ENCODE measurements at regions not wholly inside any gene's neighbourhood (a gene's known extent, or its start where the extent isn't known, plus 50 kb on each side); places are given as distances from the start of the nearest gene placed in this dataset.
"Not testable (repeated sequence)": the region's sequence is repeated elsewhere in the genome, so short reads cannot be mapped to it uniquely, and the experiment has no call there.

DNA sequence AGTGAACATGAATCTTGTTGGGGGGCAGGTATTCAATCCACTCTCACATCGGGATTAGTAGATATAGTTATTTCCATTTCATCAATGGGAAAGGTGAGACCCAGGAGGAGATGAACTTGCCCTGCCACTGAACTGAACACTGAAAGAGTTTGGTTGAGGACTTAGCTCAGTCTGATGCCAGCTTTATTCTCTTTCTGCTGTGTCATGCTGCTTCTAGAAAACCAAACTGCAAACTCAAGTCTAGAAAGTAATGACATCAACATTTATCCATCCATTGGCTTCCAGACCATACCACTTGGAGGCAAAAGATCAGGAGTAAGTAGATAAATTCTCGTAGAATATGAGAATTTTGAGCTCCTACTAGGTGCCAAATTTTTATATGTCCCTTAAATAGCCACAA lies 288.0 kb upstream of the CTNNB1 start:
- intact Hi-C loops (cut with micrococcal nuclease), result no loop called here
- no peak for ATAC-seq

DNA sequence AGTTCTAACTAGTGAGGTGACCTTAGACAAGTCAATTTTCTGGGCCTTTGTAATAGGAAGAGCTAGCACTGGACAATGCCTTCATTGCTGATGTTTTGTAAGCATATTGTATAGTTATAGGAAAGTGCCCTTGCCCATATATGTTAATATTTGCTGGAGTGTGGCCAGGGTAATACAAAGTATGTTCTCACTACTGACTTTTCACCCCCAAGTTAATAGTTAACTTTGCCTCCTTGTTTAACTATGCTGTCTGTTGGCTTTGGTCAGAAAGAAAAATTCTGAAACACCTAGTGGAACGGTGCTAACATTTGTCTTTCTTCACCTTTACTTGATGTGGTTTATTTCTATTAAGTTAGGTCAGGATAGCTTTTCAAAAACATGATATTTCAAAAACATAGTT lies 287.4 kb upstream of the CTNNB1 start:
- no peak for ATAC-seq
- intact Hi-C loops (cut with micrococcal nuclease), result no loop called here
- no peak for DNase-seq

More for the DNA sequence above, 288.0 kb upstream of the CTNNB1 start:
- DNase-seq, result no peak

DNA sequence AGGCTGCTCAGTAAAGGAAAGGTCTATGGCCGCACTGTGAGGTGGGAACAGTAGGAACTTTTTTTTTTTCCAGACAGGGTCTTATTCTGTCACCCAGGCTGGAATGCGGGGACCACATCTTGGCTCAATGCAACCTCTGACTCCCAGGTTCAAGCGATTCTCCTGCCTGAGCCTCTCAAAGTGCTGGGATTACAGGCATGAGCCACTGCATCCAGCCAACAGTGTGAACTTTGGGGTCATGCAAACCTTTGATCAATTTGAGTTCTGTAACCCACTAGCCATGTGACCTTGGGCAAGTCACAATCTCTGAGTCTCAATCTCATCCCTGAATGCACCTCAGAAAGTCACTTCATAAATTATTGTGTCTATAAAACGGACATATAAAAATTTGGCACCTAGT lies 286.8 kb upstream of the CTNNB1 start:
- ATAC-seq (no peak), DNase-seq (no peak)
- intact Hi-C loops (cut with micrococcal nuclease), result no loop called here

DNA sequence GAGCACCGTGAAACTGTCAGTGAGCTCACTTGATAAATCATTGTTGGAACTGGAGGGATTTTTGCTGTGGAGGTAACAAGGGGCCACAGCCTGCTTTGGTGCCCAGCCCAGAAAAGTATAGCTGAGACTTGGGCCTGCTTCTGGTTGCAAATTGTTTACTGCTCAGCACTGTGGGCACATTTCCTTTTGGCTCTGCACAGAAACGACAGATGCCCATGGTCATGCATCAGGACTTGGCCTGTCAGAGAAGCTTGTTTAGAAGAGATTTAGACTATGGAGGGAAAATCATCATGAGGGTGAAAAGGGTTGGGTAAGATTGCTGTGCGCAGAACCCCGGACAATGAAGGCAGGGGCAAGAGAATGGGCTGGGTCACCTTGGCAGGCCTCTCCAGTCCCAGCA lies 286.1 kb upstream of the CTNNB1 start:
- ATAC-seq (no peak), DNase-seq (no peak)
- intact Hi-C loops (cut with micrococcal nuclease), result no loop called here

DNA sequence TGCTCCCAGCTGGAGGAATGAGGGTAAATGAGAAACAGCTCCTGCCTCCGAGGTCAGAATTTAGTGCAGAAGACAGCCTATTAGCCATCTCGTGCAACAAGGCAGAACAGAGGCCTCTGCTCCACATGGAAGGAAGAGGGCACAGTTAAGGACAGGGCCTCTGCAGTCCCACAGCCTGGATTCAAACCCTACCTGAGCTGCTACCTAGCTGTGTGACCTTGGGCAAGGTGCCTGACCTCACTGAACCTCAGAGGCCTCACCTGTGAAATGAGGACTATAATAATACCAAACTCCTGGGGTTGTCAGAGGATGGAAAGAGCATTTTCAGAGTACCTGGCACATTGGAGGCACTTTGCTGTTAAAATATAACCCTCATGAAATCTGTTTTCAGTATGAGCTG lies 285.7 kb upstream of the CTNNB1 start:
- intact Hi-C loops (cut with micrococcal nuclease), result no loop called here
- no peak for ATAC-seq
- no peak for DNase-seq

DNA sequence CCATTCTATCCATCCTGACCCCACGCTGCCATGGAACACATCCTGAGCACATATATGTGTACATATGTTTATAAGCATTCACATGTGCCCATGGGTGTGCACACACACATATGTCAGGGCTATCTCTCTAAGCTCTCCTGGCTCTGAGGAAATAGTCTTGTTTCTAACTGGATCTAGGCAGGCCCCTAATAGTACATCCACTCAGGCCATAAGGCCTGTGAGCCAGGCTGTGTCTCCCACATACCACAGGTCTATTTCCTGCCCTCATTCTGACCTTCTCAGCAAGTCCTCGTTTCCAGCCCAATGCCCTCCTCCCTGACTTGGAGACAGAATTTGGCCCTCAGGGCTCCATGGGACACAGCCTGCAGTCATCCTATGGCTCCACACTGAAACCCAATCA lies 284.8 kb upstream of the CTNNB1 start:
- intact Hi-C loops (cut with micrococcal nuclease), result no loop called here
- no peak for DNase-seq

DNA sequence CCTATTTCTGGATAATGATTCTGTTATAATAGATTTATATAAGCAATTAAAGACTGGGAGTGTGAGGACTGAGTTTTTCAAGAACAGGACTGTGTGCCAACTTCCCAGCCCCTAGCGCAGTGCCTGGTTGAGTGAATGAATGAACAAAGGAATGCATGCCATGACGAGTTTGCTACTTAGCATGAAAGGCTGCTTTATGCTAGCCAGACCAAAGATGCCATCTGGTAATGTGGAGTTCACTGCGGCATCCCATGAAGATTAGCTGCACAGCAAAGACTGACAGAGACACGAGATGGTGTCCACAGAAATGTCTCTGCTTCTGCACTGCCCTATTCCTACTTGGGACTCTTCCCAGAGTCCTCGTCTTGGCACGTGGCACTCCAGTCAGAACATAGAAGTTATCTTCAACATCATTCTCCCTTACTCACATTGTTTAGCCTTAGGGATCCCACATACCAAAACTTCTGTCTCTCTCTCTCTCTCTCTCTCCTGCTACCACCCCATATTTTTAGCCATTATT lies 283.9 kb upstream of the CTNNB1 start:
- DNase-seq (no peak), ATAC-seq (no peak)
- intact Hi-C loops (cut with micrococcal nuclease), result no loop called here

More for the DNA sequence above, 284.8 kb upstream of the CTNNB1 start:
- no peak for ATAC-seq

DNA sequence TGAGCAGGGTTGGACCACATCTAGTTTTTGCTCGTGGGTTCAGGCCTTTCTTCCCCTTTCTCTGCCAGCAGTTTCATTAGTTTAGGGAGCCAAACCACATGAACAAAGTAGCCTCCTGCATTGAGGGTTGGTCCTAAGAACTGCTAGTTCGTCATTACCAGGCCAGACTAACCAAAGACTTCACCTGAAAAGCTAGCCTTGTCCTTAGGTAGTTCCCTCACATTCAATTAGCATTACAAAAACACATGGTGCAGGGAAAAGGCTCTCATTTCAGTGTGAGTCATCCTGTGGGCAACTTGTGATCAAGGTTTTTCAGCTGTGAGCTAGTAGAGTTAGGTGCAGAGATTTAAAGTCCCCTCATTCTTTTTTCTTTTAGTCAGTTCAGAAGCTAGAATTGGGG lies 279.3 kb upstream of the CTNNB1 start:
- intact Hi-C loops (cut with micrococcal nuclease), result no loop called here
- DNase-seq, result no peak
- no peak for ATAC-seq

DNA sequence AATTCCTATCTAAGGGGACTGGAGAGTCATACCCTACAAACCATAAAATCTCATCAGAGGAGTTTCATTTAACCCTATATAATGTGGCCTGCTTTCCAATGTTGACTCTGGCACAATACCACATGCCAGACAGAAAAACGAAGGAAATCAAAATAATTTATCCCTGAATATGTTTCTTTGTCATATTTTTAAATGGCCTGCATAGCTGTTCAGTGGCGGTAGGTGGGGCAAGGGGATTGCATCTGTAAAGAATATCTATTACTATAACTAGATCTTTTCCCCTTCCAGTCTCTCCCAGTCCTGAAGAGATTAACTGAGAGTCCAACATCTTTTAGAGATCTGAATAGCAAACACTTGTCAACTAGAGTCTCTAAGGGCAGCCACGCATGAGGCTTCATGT lies 278.1 kb upstream of the CTNNB1 start:
- ATAC-seq (no peak), DNase-seq (no peak)
- intact Hi-C loops (cut with micrococcal nuclease), result no loop called here

DNA sequence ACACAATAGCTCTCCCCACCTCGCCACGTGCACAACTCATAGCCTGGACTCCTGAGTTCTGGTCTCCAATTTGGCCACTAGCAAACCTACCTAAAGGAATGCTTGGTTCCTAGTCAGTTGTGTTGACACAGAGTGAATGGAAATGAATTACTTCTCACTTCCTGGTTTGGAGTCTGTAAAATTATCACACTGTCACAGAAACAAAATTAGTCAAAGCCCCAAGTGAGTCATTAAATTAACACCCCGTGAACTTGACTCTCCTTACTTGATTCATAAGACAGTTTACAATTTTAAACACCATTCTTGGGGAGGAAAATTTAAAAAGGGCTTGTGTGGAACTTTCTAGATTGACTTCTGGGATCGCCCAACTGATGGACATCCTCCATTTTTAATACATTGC lies 276.2 kb upstream of the CTNNB1 start:
- ATAC-seq (no peak), DNase-seq (no peak)
- intact Hi-C loops (cut with micrococcal nuclease), result no loop called here

DNA sequence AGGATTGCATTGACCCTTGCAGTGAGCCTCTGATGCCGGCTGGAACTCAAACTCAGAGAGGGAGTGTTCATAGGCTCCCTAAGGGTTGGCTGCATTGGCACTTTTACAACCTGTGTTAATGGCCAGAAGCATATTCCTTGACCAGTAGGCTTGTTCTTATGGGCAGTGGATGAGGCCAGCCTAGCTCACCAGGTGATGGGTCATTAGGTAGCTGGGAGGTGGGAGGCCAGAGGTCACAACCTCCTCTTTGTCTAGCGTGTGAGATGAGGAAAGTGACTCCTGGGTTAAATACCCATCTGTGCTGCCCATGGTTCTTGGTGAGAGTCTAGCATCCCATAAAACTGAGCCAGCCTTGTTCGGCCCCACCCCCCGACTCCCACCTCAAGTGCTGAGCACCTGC lies 275.7 kb upstream of the CTNNB1 start:
- ATAC-seq (no peak), DNase-seq (no peak)
- intact Hi-C loops (cut with micrococcal nuclease), result no loop called here

DNA sequence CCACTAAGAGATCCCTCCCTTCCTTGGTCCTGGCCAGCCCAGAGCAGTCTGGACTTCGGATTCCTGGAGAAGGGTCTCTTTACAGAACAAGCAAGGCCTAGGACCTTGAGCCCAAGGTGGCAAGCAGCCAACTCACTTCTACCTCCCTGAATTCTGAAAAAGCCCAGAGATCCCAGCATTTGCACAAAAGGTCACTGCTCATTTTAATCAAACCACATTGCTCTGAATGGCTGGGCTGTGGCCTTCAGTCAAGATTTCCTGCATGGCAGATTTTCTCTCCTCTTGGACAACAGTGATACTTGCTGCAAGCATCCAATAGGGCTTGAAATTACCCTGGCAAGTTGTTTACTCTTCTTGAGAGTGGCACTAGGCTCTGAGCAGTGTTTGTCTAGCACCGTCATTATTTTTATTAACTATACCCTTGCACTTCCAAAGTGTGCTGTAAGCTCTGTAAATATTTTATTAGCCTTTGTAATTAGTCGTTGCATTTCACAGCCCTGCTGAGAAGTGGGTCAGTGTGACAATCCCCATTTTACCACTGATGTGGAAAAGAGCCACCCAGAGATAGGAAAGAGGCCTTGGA lies 274.7 kb upstream of the CTNNB1 start:
- intact Hi-C loops (cut with micrococcal nuclease), result no loop called here
- DNase-seq, result no peak
- no peak for ATAC-seq

DNA sequence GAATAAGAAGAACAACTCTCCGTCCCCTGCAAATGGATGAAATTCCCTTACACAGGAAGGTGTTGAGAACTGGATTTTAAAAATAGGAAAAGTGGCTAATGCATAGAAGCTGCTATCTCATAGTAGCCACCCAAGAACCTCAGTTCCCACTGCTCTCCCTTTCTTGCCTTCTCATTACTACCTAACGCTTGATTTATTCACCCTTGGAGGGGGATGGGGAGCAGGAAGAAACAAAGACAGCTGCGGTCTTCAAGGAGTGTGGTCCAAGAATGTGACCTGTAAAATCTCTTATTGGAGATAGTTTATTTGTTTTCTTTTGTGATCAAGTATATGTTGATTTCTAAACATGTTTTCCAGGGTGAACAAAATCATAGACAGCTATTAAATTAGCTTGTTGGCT lies 274.1 kb upstream of the CTNNB1 start:
- ATAC-seq, result no peak

DNA sequence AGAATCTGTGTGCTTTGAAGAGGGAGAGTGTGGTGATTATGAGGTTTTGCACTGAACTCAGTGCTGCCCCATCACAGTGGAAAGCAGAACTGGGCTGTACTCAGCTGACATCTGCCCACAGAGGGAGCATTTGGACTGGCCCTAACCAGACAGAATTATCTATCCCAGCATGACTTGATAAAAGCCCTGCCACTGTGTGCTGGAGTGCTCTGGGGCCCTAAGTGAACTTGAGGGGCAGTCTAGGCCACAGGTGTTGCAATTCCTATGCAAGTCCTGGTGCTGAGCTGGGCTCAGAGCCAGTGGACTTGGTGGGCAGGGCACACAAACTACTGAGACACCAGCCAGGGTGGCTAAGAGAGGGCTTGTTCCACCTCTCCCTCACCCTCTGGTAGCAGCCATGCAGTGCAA lies 269.2 kb upstream of the CTNNB1 start:
- intact Hi-C loops (cut with micrococcal nuclease), result no loop called here
- DNase-seq (no peak), ATAC-seq (peak; percentile 86)

More for the DNA sequence above, 274.1 kb upstream of the CTNNB1 start:
- intact Hi-C loops (cut with micrococcal nuclease), result no loop called here
- DNase-seq, result no peak

DNA sequence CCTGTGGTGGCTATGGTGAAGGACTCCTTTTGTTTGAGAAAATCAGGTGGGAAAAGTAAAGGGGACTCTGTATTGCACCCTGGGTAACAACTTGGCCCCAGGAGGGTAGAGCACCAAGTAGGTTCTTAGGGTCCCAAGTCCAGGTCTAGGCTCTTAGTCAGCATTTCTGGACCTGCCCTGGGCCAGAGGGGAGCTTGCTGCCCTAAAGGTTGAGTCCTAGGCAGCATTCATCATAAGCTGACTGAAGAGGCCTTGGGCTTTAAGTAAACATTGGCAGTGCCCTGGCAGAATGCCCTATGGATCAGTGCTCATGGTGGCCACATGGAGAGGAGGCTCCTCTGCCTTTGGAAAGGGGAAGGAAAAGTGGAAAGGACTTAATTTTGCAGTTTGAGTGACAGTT lies 268.5 kb upstream of the CTNNB1 start:
- ATAC-seq (no peak), DNase-seq (no peak)
- intact Hi-C loops (cut with micrococcal nuclease), result no loop called here

DNA sequence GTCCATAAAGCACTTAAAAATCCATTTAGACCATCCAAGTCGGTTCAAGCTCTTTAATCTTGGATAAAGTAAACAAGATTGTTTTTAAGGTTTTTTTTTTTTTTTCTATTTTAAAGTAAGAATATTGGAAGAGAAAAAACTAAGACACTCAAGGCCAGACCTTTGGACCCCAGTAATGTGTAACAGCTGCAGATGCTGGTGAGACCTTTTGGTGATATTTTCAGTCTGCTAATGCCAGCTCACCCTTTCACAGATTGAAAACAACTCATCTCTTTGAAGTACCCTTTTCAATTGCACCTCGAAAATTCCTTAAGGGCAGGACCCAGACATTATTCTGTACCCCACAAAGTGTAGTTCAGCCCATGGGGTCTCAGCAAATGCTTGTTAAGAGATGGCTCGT lies 260.7 kb upstream of the CTNNB1 start:
- intact Hi-C loops (cut with micrococcal nuclease), result no loop called here
- DNase-seq (no peak), ATAC-seq (no peak)

DNA sequence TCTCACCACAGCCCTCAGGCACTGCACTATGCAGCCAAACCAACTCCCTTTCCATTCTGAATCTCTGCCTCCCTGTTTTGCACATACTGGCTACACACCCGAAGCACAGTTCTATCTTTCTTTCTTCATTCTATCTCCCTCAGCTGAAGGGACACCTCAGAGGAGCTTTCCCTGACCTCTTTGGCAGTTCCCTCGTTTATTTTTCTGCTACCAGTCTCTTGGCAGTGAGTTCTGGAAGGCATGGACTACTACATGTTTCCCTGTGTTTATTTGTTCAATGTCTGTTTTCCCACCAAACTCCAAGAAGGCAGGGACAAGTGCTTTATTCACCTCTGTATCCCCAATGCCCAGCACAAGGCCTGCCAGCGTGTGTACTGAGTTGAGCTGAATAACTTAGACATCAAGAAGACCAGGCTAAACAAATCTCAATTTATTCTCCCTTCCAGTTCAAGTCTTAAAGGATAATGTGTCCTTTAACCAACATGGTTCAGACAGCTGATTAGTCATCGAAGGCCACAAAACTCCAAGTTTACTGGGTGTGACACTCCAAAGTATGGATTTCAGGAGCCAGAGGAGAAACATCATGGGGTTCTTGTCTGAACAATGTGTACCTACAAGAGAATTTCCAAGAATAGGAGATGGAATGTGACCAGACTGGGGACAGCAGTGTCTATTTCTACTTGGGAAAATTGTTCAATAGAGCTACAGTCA lies 260.1 kb upstream of the CTNNB1 start:
- intact Hi-C loops (cut with micrococcal nuclease), result no loop called here
- DNase-seq (no peak), ATAC-seq (peak; percentile 77)

DNA sequence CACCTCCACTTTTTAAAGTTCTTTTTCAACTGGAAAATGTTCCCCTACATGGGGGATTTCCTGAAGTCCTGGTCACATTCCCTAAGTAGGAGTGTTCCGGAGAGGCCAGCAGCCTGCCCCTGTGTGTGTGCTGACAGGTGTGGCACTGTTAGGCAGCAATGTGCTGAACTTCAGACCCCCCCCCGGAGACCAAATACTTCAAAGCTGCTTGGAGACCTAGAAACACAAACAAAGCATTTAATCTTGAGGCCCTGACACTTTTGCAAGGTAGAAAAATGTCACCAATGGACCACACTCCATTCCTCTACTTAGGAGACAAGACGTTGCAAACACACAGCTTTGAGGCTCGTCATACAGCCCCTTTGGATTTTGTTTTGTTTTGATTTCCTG lies 259.6 kb upstream of the CTNNB1 start:
- ATAC-seq, result peak; percentile 59
- DNase-seq, result no peak
- intact Hi-C loops (cut with micrococcal nuclease), result no loop called here

DNA sequence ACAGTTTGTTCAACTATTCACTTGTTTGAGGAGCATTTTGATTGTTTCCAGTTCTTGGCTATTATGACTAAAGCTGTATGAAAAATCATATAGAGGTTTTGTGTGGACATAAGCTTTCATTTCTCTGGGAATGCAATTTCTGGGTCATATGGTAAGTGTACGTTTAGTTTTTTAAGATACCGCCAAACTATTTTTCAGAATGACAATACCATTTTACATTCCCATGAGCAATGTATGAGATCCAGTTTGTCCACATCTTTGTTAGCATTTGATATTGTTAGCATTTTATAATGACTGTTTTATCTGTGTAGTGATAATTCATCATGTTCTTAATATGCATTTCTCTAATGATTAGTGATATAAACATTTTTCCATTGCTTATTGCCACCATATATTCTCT lies 258.7 kb upstream of the CTNNB1 start:
- intact Hi-C loops (cut with micrococcal nuclease), result no loop called here
- ATAC-seq, result no peak
- DNase-seq, result no peak

DNA sequence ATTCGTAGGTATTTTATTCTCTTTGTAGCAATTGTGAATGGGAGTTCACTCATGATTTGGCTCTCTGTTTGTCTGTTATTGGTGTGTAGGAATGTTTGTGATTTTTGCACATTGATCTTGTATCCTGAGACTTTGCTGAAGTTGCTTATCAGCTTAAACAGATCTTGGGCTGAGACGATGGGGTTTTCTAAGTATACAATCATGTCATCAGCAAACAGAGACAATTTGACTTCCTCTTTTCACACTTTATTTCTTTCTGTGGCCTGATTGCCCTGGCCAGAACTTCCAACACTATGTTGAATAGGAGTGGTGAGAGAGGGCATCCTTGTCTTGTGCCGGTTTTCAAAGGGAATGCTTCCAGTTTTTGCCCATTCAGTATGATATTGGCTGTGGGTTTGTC lies 252.3 kb upstream of the CTNNB1 start:
- ATAC-seq; DNase-seq; intact Hi-C loops (cut with micrococcal nuclease): not testable (repeated sequence)

DNA sequence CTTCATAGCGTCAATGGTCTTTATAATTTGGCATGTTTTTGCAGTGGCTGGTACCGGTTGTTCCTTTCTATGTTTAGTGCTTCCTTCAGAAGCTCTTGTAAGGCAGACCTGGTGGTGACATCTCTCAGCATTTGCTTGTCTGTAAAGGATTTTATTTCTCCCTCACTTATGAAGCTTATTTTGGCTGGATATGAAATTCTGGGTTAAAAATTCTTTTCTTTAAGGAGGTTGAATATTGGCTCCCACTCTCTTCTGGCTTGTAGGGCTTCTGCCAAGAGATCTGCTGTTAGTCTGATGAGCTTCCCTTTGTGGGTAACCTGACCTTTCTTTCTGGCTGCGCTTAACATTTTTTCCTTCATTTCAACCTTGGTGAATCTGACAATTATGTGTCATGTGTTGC lies 250.0 kb upstream of the CTNNB1 start:
- intact Hi-C loops (cut with micrococcal nuclease); DNase-seq; ATAC-seq: not testable (repeated sequence)

Measured in left ventricle myocardium superior (tissue), 1 donor.